ENCODE measurements at regions not wholly inside any gene's neighbourhood (a gene's known extent, or its start where the extent isn't known, plus 50 kb on each side); places are given as distances from the start of the nearest gene placed in this dataset.

- CTCF ChIA-PET = interaction anchor here (0.6 kb wide), 1 partner anchor 15 kb away, joined by 3 read pairs; no protein-coding TSS in a partner anchor
- POLR2A ChIA-PET = no interaction called here
- H3K36me3 ChIP-seq (ENCODE audit: control insufficient read depth, insufficient read depth, low read length) = no peaks in the 10 kb centered on the region
- DNase-seq (ENCODE audit: low read depth) = no peak
- H3K27me3 ChIP-seq (ENCODE audit: control insufficient read depth, insufficient read depth, low read length) = no peaks in the 10 kb centered on the region
- TF ChIP-seq, protein P1, sequence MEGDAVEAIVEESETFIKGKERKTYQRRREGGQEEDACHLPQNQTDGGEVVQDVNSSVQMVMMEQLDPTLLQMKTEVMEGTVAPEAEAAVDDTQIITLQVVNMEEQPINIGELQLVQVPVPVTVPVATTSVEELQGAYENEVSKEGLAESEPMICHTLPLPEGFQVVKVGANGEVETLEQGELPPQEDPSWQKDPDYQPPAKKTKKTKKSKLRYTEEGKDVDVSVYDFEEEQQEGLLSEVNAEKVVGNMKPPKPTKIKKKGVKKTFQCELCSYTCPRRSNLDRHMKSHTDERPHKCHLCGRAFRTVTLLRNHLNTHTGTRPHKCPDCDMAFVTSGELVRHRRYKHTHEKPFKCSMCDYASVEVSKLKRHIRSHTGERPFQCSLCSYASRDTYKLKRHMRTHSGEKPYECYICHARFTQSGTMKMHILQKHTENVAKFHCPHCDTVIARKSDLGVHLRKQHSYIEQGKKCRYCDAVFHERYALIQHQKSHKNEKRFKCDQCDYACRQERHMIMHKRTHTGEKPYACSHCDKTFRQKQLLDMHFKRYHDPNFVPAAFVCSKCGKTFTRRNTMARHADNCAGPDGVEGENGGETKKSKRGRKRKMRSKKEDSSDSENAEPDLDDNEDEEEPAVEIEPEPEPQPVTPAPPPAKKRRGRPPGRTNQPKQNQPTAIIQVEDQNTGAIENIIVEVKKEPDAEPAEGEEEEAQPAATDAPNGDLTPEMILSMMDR (IDR thresholded peaks at IDR 0.05; ENCODE audit: insufficient read depth, low read depth, low read length) = no peak
- H3K4me3 ChIP-seq (ENCODE audit: low read depth, low read length) = no peak overlapping the region
Observed at GRCh38 chr10:3873728-3874461, 88.9 kb upstream of the KLF6 start.

- ChIA-PET POLR2A (no interaction called here), CTCF (interaction anchor here (1.4 kb wide), 1 partner anchor 25 kb away, joined by 3 read pairs; no protein-coding TSS in a partner anchor)
- Histone ChIP-seq H3K36me3 (ENCODE audit: control insufficient read depth, insufficient read depth, low read length) (no peaks in the 10 kb centered on the region), H3K4me3 (ENCODE audit: low read depth, low read length) (no peak overlapping the region), H3K27me3 (ENCODE audit: control insufficient read depth, insufficient read depth, low read length) (no peaks in the 10 kb centered on the region)
- TF ChIP-seq, protein P1 (IDR thresholded peaks at IDR 0.05; ENCODE audit: insufficient read depth, low read depth, low read length) = no peak
- no peak for DNase-seq (ENCODE audit: low read depth)
Observed at GRCh38 chr10:3872712-3873329, 87.8 kb upstream of the KLF6 start.

- H3K4me3 ChIP-seq (ENCODE audit: low read depth, low read length) = no peak overlapping the region
- no peaks in the 10 kb centered on the region for H3K27me3 ChIP-seq (ENCODE audit: control insufficient read depth, insufficient read depth, low read length)
- DNase-seq (ENCODE audit: low read depth) = no peak
- TF ChIP-seq, protein P1 (IDR thresholded peaks at IDR 0.05; ENCODE audit: insufficient read depth, low read depth, low read length) = no peak
- H3K36me3 ChIP-seq (ENCODE audit: control insufficient read depth, insufficient read depth, low read length) = no peaks in the 10 kb centered on the region
- CTCF ChIA-PET = interaction anchor here (1.4 kb wide), 1 partner anchor 23 kb away, joined by 3 read pairs; no protein-coding TSS in a partner anchor
- POLR2A ChIA-PET = no interaction called here
Observed at GRCh38 chr10:3871424-3871996, 86.5 kb upstream of the KLF6 start.

- Histone ChIP-seq H3K36me3 (ENCODE audit: control insufficient read depth, insufficient read depth, low read length) (no peaks in the 10 kb centered on the region), H3K4me3 (ENCODE audit: low read depth, low read length) (no peak overlapping the region), H3K27me3 (ENCODE audit: control insufficient read depth, insufficient read depth, low read length) (no peaks in the 10 kb centered on the region)
- TF ChIP-seq, protein P1 (IDR thresholded peaks at IDR 0.05; ENCODE audit: insufficient read depth, low read depth, low read length) = no peak
- no peak for DNase-seq (ENCODE audit: low read depth)
- CTCF ChIA-PET = no interaction called here
- POLR2A ChIA-PET = no interaction called here
Observed at GRCh38 chr10:3869036-3869435, 84.0 kb upstream of the KLF6 start.

DNA sequence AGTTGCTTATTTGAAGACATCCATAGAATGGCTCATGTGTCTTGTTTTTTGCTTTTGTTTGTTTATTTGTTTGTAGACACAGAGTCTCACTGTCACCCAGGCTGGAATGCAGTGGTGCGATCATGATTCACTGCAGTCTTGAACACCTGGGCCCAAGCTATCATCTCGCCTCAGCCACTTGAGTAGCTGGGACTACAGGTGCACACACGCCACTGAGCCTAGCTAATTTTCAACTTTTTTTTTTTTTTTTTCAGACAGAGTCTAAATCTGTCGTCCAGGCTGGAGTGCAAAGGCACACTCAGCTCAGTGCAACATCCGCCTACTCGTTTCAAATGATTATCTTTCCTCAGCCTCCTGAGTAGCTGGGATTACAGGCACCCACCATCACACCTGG lies 83.3 kb upstream of the KLF6 start:
- TF ChIP-seq, protein P1 (IDR thresholded peaks at IDR 0.05; ENCODE audit: insufficient read depth, low read depth, low read length) = no peak
- ChIA-PET CTCF (no interaction called here), POLR2A (no interaction called here)
- H3K36me3 ChIP-seq (ENCODE audit: control insufficient read depth, insufficient read depth, low read length) = no peaks in the 10 kb centered on the region
- H3K27me3 ChIP-seq (ENCODE audit: control insufficient read depth, insufficient read depth, low read length) = no peaks in the 10 kb centered on the region
- no peak overlapping the region for H3K4me3 ChIP-seq (ENCODE audit: low read depth, low read length)
- no peak for DNase-seq (ENCODE audit: low read depth)
